Body of pancreas (tissue), 4 donors: ENCODE measurements at regions not wholly inside any gene's neighbourhood (a gene's known extent, or its start where the extent isn't known, plus 50 kb on each side); places are given as distances from the start of the nearest gene placed in this dataset.

Source experiments
- ATAC-seq: fragments of 150-250 bp; one replicate; pipeline ENCODE4 v1.9.1; 2016
- DNase-seq, 4 donors: peaks; one replicate each; pipeline ENCODE4 v3.0.0-alpha.2; 2019
- H3K27ac ChIP-seq, 4 donors: fragments of 200-600 bp; sonication (generic); 1 replicate in 3 of 4; 2 replicates in 1 of 4; pipeline versions ENCODE4 v1.5.1 to v1.6.1; 2016 to 2019; ENCODE audit warnings: mild to moderate bottlenecking in 1 of 4, mixed read lengths in 1 of 4, moderate library complexity in 1 of 4
- H3K27me3 ChIP-seq, 2 donors: fragments of 200-600 bp; sonication (generic); one replicate each; pipeline ENCODE4 v1.6.0; 2016; ENCODE audit warnings: mild to moderate bottlenecking in 1 of 2
- H3K36me3 ChIP-seq, 2 donors: fragments of 200-600 bp; sonication (generic); replicated peaks in 1 of 2; 2 replicates each; pipeline ENCODE4 v1.5.1; 2016; ENCODE audit warnings: low read depth in 2 of 2; ENCODE audit not compliant: insufficient read depth in 1 of 2
- H3K4me1 ChIP-seq: fragments of 200-600 bp; sonication (generic); one replicate; pipeline ENCODE4 v1.6.0; 2016
- H3K4me3 ChIP-seq, 2 donors: fragments of 200-600 bp; sonication (generic); 1 replicate in 1 of 2; 2 replicates in 1 of 2; pipeline ENCODE4 v1.5.1; 2016 to 2019
- H3K9me3 ChIP-seq, 3 donors: fragments of 200-600 bp; sonication (generic); 1 replicate in 2 of 3; 2 replicates in 1 of 3; pipeline ENCODE4 v1.5.1; 2016
- CTCF ChIP-seq, 7 experiments: fragments of 450-650 bp in 4 of 7; fragments of 200-600 bp in 3 of 7; sonication (generic) in 3 of 7; IDR thresholded peaks; one replicate each; pipeline ENCODE4 v1.5.1; 2016 to 2019; ENCODE audit warnings: antibody characterized with exemption in 7 of 7
- POLR2A ChIP-seq, 3 donors: fragments of 450-650 bp; IDR thresholded peaks; one replicate each; pipeline ENCODE4 v1.6.1; 2016; ENCODE audit warnings: antibody characterized with exemption in 3 of 3, mild to moderate bottlenecking in 2 of 3
- WGBS, 2 donors: methylation state at CpG; one replicate each; pipeline ENCODE4 v1.1.5; 2017; 5-methylcytosine and 5-hydroxymethylcytosine counted together
- intact Hi-C: fragments of 100-400 bp; cut with DNase I; formaldehyde crosslinking; loops from one replicate; pipeline ENCODE4 v1.15.1; 2023

GRCh38 chr3:54042259-54042823, 80.0 kb upstream of the CACNA2D3 start:
- ATAC-seq = no peak
- Histone ChIP-seq H3K27me3 (no peaks in the 10 kb centered on the region), H3K27ac (no peak overlapping the region), H3K9me3 (no peaks in the 10 kb centered on the region), H3K36me3 (no peaks in the 10 kb centered on the region), H3K4me3 (no peak overlapping the region), H3K4me1 (peaks cover 24% of the 10 kb centered on the region)
- intact Hi-C loops = no loop called here
- TF ChIP-seq POLR2A (IDR thresholded peaks at IDR 0.05) (no peak), CTCF (IDR thresholded peaks at IDR 0.05) (no peak)
- WGBS, 2 donors = 86 to 96% methylated on average over 4 to 5 of the region's 5 CpGs
- no peak for DNase-seq

GRCh38 chr3:54040476-54040875, 81.9 kb upstream of the CACNA2D3 start:
- no peak overlapping the region for H3K4me3 ChIP-seq
- no peaks in the 10 kb centered on the region for H3K27me3 ChIP-seq
- ATAC-seq = no peak
- intact Hi-C loops = no loop called here
- no peak overlapping the region for H3K27ac ChIP-seq
- no peak for DNase-seq
- peaks cover 8% of the 10 kb centered on the region for H3K4me1 ChIP-seq
- no peak for TF ChIP-seq POLR2A (IDR thresholded peaks at IDR 0.05)
- H3K9me3 ChIP-seq = no peaks in the 10 kb centered on the region
- 69 to 90% methylated on average over 8 of the region's 8 CpGs for WGBS, 2 donors
- no peaks in the 10 kb centered on the region for H3K36me3 ChIP-seq

- DNase-seq (no peak), ATAC-seq (no peak)
- H3K9me3 ChIP-seq = no peaks in the 10 kb centered on the region
- TF ChIP-seq POLR2A (IDR thresholded peaks at IDR 0.05) (no peak), CTCF (IDR thresholded peaks at IDR 0.05) (no peak)
- no peaks in the 10 kb centered on the region for H3K36me3 ChIP-seq
- WGBS, 2 donors = 82 to 84% methylated on average over 4 of the region's 4 CpGs
- H3K4me1 ChIP-seq = no peaks in the 10 kb centered on the region
- H3K27me3 ChIP-seq = no peaks in the 10 kb centered on the region
- intact Hi-C loops = no loop called here
- no peak overlapping the region for H3K4me3 ChIP-seq
- H3K27ac ChIP-seq = no peak overlapping the region
Measured at GRCh38 chr3:54038391-54038790, 84.0 kb upstream of the CACNA2D3 start.

DNA sequence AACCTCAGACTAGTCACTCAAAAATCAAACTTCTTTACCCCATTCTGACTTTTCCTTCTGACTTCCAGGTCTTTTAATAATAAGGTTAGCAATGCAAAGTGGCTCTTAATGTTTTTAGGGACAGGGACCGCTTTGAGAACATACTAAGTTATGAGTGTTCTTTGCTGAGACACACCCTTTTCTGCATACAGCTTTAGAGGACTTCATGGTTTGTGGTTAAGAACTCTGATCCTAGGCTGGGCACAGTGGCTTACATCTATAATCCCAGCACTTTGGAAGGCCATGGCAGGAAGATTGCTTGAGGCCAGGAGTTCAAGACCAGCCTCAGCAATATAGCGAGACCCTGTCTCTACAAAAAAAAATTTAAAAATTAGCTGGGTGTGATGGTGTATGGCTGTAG, 85.8 kb upstream of the CACNA2D3 start:
- H3K4me3 ChIP-seq = no peak overlapping the region
- intact Hi-C loops = no loop called here
- H3K27me3 ChIP-seq = no peaks in the 10 kb centered on the region
- no peaks in the 10 kb centered on the region for H3K9me3 ChIP-seq
- H3K36me3 ChIP-seq = no peaks in the 10 kb centered on the region
- ATAC-seq = no peak
- no peak for DNase-seq
- H3K4me1 ChIP-seq = no peaks in the 10 kb centered on the region
- 89 to 94% methylated on average over 2 of the region's 2 CpGs for WGBS, 2 donors
- no peak overlapping the region for H3K27ac ChIP-seq
- TF ChIP-seq POLR2A (IDR thresholded peaks at IDR 0.05) (no peak), CTCF (IDR thresholded peaks at IDR 0.05) (no peak)

DNA sequence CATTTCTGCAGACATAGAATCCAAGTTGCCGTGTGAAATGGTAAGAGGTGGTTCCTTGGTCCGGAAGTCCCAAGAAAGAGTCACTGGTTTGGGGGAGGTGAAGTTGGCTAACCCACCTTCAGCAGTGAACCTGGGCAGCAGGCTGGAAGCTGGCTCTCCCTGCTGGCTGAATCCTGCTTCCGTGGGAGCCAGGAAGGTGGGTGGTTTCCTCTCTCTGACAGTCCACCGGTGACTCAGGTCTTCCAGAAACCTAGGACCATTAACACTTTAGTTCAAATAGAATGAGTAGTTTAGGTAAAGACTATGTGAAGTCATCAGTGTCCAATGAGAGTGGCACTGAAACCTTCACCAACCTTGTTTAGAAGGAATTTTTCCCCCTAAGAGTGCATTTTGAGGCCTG, 87.4 kb upstream of the CACNA2D3 start:
- WGBS, 2 donors = 86 to 87% methylated on average over 4 of the region's 4 CpGs

More for the DNA sequence above, 87.4 kb upstream of the CACNA2D3 start:
- intact Hi-C loops = no loop called here
- Histone ChIP-seq H3K27me3 (no peaks in the 10 kb centered on the region), H3K4me1 (no peaks in the 10 kb centered on the region), H3K27ac (no peak overlapping the region), H3K36me3 (no peaks in the 10 kb centered on the region), H3K4me3 (no peak overlapping the region), H3K9me3 (no peaks in the 10 kb centered on the region)
- no peak for DNase-seq
- ATAC-seq = no peak
- TF ChIP-seq POLR2A (IDR thresholded peaks at IDR 0.05) = no peak
- TF ChIP-seq CTCF (IDR thresholded peaks at IDR 0.05) = no peak
